Peyer's patch (tissue), 4 donors: ENCODE measurements at regions not wholly inside any gene's neighbourhood (a gene's known extent, or its start where the extent isn't known, plus 50 kb on each side); places are given as distances from the start of the nearest gene placed in this dataset.

Source experiments
- POLR2A ChIP-seq, 2 donors: fragments of 450-650 bp; IDR thresholded peaks; one replicate each; pipeline ENCODE4 v1.5.1; 2017; ENCODE audit warnings: antibody characterized with exemption in 2 of 2, mild to moderate bottlenecking in 2 of 2, moderate library complexity in 2 of 2
- TF ChIP-seq, protein P1 (sequence below), 6 experiments: fragments of 450-650 bp in 4 of 6; fragments of 200-600 bp in 2 of 6; sonication (generic) in 1 of 6; IDR thresholded peaks; one replicate each; pipeline ENCODE4 v1.5.1; 2017 to 2019; ENCODE audit warnings: antibody characterized with exemption in 6 of 6, mild to moderate bottlenecking in 3 of 6, moderate library complexity in 1 of 6

DNA sequence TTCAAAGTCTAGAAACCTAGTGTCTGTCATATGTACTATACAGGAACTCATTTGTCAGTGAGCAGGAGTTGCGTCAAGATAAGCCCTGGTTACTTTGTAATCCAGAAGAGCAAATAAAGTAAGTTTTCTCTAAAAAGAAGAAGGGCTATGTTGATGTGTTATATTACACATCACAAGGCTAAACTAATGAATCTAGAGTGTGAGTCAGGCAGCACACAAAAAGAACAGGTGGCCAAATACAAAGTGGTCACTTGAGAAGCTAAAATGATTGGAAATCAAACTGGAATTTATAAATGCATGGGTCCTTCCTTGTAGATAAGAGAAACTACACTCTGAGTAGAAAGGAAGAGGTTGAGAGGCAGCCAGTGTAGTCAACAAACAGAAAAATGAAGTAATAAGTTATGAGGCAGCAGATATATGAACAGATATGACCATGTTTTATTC, 771.6 kb downstream of the DIPK2A start:
- TF ChIP-seq, protein P1, sequence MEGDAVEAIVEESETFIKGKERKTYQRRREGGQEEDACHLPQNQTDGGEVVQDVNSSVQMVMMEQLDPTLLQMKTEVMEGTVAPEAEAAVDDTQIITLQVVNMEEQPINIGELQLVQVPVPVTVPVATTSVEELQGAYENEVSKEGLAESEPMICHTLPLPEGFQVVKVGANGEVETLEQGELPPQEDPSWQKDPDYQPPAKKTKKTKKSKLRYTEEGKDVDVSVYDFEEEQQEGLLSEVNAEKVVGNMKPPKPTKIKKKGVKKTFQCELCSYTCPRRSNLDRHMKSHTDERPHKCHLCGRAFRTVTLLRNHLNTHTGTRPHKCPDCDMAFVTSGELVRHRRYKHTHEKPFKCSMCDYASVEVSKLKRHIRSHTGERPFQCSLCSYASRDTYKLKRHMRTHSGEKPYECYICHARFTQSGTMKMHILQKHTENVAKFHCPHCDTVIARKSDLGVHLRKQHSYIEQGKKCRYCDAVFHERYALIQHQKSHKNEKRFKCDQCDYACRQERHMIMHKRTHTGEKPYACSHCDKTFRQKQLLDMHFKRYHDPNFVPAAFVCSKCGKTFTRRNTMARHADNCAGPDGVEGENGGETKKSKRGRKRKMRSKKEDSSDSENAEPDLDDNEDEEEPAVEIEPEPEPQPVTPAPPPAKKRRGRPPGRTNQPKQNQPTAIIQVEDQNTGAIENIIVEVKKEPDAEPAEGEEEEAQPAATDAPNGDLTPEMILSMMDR (IDR thresholded peaks at IDR 0.05) = no peak
- no peak for TF ChIP-seq POLR2A (IDR thresholded peaks at IDR 0.05)
